OCI-LY1 (cell line): ENCODE measurements at regions not wholly inside any gene's neighbourhood (a gene's known extent, or its start where the extent isn't known, plus 50 kb on each side); places are given as distances from the start of the nearest gene placed in this dataset.

ENCODE experiments used
- H2AFZ ChIP-seq: fragments of 200-600 bp; sonication (generic), shearing (Covaris generic); 2 replicates; pipeline ENCODE4 v1.6.0; 2014; ENCODE audit warnings: antibody characterized with exemption, mild to moderate bottlenecking, low read length
- H3F3A ChIP-seq: fragments of 200-600 bp; sonication (generic), shearing (Covaris generic); 2 replicates; pipeline ENCODE4 v1.6.0; 2014; ENCODE audit warnings: mild to moderate bottlenecking, antibody characterized with exemption, low read length, moderate library complexity; ENCODE audit not compliant: insufficient read depth
- H3K27ac ChIP-seq: fragments of 200-600 bp; sonication (generic); 2 replicates; pipeline ENCODE4 v1.5.1; 2014; ENCODE audit warnings: low read length, mixed run types, mild to moderate bottlenecking, low read depth; ENCODE audit not compliant: poor library complexity, severe bottlenecking
- H3K27me3 ChIP-seq: fragments of 200-600 bp; sonication (generic); 2 replicates; pipeline ENCODE4 v1.6.0; 2014; ENCODE audit warnings: antibody characterized with exemption, mild to moderate bottlenecking, low read length, moderate library complexity; ENCODE audit not compliant: insufficient read depth
- H3K36me3 ChIP-seq: fragments of 200-600 bp; sonication (generic); 2 replicates; pipeline ENCODE4 v1.6.1; 2014; ENCODE audit warnings: mild to moderate bottlenecking, antibody characterized with exemption, low read length, moderate library complexity, mixed read lengths; ENCODE audit not compliant: insufficient read depth
- H3K4me1 ChIP-seq: fragments of 200-600 bp; sonication (generic); 2 replicates; pipeline ENCODE4 v1.5.1; 2014; ENCODE audit warnings: mild to moderate bottlenecking, low read length, moderate library complexity; ENCODE audit not compliant: insufficient read depth, severe bottlenecking
- H3K4me2 ChIP-seq: fragments of 200-600 bp; sonication (generic), shearing (Covaris generic); 2 replicates; pipeline ENCODE4 v1.6.1; 2014; ENCODE audit warnings: low read length
- H3K4me3 ChIP-seq: fragments of 200-600 bp; sonication (generic); 2 replicates; pipeline ENCODE4 v1.5.1; 2014; ENCODE audit warnings: low read length, low read depth, mild to moderate bottlenecking, mixed read lengths; ENCODE audit not compliant: poor library complexity, severe bottlenecking
- H3K79me2 ChIP-seq: fragments of 200-600 bp; shearing (Covaris generic); 2 replicates; pipeline ENCODE4 v1.6.1; 2016; ENCODE audit warnings: mixed run types, low read length, mixed read lengths; ENCODE audit not compliant: insufficient read depth
- H3K9ac ChIP-seq: fragments of 200-600 bp; sonication (generic), shearing (Covaris generic); 2 replicates; pipeline ENCODE4 v1.6.1; 2014; ENCODE audit warnings: mild to moderate bottlenecking, low read length, mixed read lengths
- H3K9me2 ChIP-seq: fragments of 200-600 bp; sonication (generic), shearing (Covaris generic); 2 replicates; pipeline ENCODE4 v1.6.1; 2014; ENCODE audit warnings: low read depth, mild to moderate bottlenecking, low read length, mixed read lengths
- H3K9me3 ChIP-seq: fragments of 200-600 bp; shearing (Covaris generic); 2 replicates; pipeline ENCODE4 v1.6.1; 2014; ENCODE audit warnings: low read length, mixed read lengths
- H4K20me1 ChIP-seq: fragments of 200-600 bp; sonication (generic), shearing (Covaris generic); 2 replicates; pipeline ENCODE4 v1.6.0; 2016; ENCODE audit warnings: mild to moderate bottlenecking, low read length; ENCODE audit not compliant: insufficient read depth
- EZH2 ChIP-seq: fragments of 200-600 bp; sonication (generic), shearing (Covaris generic); IDR thresholded peaks from 2 replicates; pipeline ENCODE4 v1.8.0; 2017; ENCODE audit warnings: borderline replicate concordance, mixed run types, mild to moderate bottlenecking, antibody characterized with exemption, low read length, moderate library complexity, mixed read lengths
- TF ChIP-seq, protein P1 (sequence below): fragments of 200-600 bp; sonication (generic), shearing (Covaris generic); IDR thresholded peaks from 2 replicates; pipeline ENCODE4 v1.5.1; 2017; ENCODE audit warnings: mild to moderate bottlenecking, antibody characterized with exemption, low read length, moderate library complexity, mixed read lengths

DNA sequence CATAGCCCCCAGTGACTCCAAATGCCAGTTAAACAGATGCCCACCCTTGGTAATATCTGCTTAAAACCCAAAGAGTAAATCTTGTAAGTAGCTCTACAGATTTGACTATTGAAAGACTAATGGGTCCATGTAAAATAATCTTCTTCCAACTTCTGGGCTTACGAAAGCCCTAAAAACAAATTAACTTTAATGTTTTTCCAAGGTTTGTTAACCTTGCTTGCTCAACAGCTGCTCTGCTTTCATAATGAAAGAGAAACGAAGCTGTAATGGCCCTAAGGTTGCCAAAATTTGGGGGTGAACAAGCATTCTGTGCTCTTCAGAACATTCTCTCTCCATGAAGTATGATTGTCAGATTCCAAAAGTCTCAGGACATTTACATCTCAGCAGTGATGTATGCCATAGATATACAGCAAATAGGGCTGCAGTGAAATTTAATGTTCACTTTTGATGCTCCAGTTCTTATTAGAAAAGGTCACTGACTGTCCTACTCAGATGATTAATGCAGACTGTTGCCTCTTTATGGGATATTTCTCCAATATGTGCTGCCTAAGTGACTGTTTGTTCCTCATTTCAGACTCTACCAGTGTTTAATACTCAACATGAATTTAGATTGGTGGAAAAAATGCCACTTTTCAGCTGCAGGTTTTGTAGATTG, 436.3 kb upstream of the CHST9 start:
- Histone ChIP-seq H3K4me1 (no peaks in the 10 kb centered on the region), H3F3A (no peaks in the 10 kb centered on the region), H3K79me2 (no peaks in the 10 kb centered on the region), H3K4me2 (no peak overlapping the region), H3K27ac (no peak overlapping the region), H2AFZ (no peak overlapping the region), H3K27me3 (no peaks in the 10 kb centered on the region), H4K20me1 (no peaks in the 10 kb centered on the region), H3K4me3 (no peak overlapping the region), H3K9ac (no peak overlapping the region), H3K36me3 (no peaks in the 10 kb centered on the region), H3K9me3 (no peaks in the 10 kb centered on the region), H3K9me2 (no peaks in the 10 kb centered on the region)
- TF ChIP-seq, protein P1, sequence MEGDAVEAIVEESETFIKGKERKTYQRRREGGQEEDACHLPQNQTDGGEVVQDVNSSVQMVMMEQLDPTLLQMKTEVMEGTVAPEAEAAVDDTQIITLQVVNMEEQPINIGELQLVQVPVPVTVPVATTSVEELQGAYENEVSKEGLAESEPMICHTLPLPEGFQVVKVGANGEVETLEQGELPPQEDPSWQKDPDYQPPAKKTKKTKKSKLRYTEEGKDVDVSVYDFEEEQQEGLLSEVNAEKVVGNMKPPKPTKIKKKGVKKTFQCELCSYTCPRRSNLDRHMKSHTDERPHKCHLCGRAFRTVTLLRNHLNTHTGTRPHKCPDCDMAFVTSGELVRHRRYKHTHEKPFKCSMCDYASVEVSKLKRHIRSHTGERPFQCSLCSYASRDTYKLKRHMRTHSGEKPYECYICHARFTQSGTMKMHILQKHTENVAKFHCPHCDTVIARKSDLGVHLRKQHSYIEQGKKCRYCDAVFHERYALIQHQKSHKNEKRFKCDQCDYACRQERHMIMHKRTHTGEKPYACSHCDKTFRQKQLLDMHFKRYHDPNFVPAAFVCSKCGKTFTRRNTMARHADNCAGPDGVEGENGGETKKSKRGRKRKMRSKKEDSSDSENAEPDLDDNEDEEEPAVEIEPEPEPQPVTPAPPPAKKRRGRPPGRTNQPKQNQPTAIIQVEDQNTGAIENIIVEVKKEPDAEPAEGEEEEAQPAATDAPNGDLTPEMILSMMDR: no peak
- TF ChIP-seq EZH2: no peak

DNA sequence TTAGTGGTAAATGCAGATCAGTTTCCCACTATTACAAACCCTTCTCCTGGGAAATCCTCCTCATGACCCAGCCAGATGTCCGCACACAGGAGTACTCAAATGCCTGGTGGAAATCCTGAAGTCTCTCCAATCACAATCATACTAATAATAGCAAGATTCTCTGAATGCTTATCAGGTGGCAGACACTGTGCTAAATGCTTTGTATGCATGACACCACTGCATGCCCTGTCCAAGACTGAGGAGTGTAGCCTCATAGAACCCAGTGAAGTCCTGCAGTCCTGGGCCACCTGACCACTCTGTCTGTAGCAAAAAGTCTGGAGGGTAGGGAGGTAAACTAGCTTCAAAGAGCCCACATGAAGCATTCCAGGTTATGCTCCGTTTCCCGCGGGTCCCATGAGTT, 434.8 kb upstream of the CHST9 start:
- Histone ChIP-seq H4K20me1 (no peaks in the 10 kb centered on the region), H3K4me3 (no peak overlapping the region), H3K4me2 (no peak overlapping the region), H3K79me2 (no peaks in the 10 kb centered on the region), H2AFZ (no peak overlapping the region), H3K27me3 (no peaks in the 10 kb centered on the region), H3K9me2 (no peaks in the 10 kb centered on the region), H3K36me3 (no peaks in the 10 kb centered on the region), H3K4me1 (no peaks in the 10 kb centered on the region), H3K27ac (no peak overlapping the region), H3F3A (no peaks in the 10 kb centered on the region), H3K9ac (no peak overlapping the region), H3K9me3 (no peaks in the 10 kb centered on the region)
- TF ChIP-seq, protein P1: no peak
- no peak for TF ChIP-seq EZH2

DNA sequence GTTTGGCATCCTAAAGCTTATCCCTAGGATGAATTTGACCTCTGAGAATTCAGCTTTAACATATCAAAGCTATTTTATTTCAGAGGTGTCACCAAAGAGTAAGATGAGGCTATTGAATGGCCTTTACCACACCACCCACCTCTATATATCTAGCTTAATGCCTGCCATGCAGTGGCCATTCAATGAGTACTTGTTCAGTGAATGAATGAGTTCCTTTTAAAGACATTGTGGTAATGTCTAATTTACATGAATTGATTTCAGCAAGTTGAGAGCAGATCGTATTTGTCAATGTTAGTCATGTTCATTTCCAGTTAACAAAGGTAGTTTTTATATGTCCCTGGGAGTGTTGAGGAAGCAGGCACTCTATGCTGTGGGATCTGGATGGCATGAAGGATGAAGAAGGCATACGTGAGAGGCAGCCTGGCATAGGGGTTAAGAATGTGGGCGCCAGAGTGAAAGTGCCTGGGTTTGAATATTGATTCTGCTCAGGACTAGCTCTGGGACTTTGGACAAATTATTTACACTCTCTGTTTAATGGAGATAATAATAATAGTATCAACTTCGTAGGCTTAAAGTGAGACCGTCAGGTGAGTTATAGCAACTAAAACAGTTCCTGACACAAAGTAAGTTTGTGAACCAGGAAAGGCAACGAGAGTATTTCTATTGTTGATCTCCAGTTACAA, 434.1 kb upstream of the CHST9 start:
- no peaks in the 10 kb centered on the region for H3K4me1 ChIP-seq
- H3K27me3 ChIP-seq: no peaks in the 10 kb centered on the region
- H2AFZ ChIP-seq: no peak overlapping the region
- H3K36me3 ChIP-seq: no peaks in the 10 kb centered on the region
- no peak overlapping the region for H3K27ac ChIP-seq
- H3K9ac ChIP-seq: no peak overlapping the region
- no peak overlapping the region for H3K4me3 ChIP-seq
- no peaks in the 10 kb centered on the region for H4K20me1 ChIP-seq
- no peaks in the 10 kb centered on the region for H3K79me2 ChIP-seq
- H3K9me3 ChIP-seq: no peaks in the 10 kb centered on the region
- no peak for TF ChIP-seq EZH2
- TF ChIP-seq, protein P1: no peak
- no peaks in the 10 kb centered on the region for H3F3A ChIP-seq
- H3K4me2 ChIP-seq: no peak overlapping the region
- no peaks in the 10 kb centered on the region for H3K9me2 ChIP-seq
